Fibroblast of peridontal ligament (primary cell): ENCODE measurements at regions not wholly inside any gene's neighbourhood (a gene's known extent, or its start where the extent isn't known, plus 50 kb on each side); places are given as distances from the start of the nearest gene placed in this dataset.
"Not testable (repeated sequence)": the region's sequence is repeated elsewhere in the genome, so short reads cannot be mapped to it uniquely, and the experiment has no call there.

Experiments
- DNase-seq: peaks from one replicate; pipeline ENCODE4 v3.0.0-alpha.2; 2010; ENCODE audit errors: extremely low read depth

DNA sequence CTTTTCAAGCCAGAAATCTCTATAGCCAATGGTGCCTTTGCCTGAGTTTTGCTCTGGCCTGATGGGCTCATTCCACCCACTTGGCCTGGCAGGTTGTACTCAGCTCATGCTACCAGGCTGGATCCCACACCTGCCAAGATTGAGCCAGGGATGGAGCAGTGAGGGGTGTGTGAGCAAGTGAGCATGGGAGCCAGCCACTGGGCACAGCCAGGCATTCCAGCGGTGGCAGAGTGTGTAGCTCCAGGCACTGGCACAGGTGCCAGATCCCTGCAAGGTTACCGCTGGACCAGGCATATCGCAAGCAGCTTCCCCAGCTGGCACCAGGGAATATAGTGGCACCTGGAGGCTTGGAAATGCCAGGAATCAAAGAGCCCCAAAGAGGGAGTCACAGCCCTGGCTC, 2395.6 kb upstream of the C9orf72 start:
- no peak for DNase-seq

DNA sequence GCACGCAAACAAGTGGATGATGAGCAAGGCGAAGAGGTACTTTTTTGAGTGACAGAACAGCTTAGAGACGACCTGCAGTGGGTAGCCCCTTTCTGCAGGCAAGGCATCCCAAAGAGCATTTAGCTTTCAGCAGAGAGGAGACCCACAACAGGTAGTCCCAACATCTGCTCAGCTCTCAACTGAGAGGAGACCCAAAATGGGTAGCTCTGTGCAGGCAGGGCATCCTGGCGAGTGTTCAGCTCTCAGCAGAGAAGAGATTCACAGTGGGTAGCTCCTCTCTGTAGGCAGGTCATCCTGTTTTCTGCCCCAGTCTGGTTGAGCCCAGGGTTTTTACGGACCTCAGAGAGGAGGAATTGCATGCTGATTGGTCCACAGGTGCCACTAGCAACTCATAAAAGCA, 2396.1 kb upstream of the C9orf72 start:
- no peak for DNase-seq

DNA sequence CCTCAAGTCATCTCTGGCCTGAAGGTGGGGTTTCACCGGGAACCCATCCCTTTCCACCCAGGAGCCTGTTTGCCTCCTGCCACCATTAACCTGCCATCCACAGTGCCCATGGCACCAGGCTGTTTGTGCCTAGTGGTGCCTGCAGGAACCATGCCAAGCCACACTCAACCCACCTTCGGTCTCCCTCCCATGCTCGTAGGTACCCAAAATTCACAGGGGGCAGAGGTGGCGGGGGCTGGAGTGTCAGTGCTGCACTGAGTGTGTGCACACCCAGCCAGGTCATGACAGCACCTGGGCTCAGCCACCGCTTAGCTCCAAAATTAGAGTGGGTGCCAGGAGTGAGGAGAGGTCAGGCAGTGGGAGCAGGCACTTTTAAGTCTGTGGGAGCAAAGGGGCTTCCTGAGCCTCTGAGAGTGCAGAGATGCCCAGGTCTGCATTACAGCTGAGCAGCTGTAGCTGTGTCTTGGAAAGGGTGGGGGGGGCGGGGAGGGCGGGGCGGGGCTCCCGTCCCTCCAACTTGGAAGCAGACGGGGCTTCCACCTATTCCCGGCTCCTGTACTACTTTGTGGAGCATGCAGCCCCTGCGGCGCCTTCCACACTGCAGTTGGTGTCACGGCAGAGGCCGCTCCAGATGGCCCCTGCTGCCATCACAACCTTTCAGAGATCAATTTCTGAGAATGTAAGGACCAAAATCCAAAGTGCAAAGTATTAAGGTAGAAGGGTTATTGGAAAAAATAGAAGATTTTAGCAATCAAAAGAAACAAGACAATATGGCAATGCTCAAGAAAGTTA, 2396.8 kb upstream of the C9orf72 start:
- no peak for DNase-seq

GRCh38 chr9:29974197-29974596, 2400.9 kb upstream of the C9orf72 start:
- DNase-seq, result no peak

- no peak for DNase-seq
Measured at GRCh38 chr9:29976981-29977380, 2403.7 kb upstream of the C9orf72 start.

DNA sequence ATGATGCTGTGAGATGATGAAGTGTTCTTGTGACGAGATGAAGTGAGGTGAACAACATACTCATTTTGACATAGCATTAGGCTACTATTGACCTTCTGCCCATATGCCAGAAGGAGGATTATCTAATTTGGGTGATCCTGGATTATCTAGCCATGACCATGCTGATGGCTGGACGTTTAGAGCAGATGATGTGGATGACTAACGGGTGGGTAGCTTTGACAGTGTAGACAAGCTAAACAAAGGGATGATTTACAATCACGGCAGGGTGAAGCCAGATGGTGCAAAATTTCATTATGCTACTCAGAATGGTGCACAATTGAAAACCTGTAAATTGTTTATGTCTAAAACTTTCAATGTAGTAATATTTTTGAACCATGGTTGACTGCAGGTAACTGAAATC, 2403.4 kb upstream of the ACO1 start:
- DNase-seq, result no peak

DNA sequence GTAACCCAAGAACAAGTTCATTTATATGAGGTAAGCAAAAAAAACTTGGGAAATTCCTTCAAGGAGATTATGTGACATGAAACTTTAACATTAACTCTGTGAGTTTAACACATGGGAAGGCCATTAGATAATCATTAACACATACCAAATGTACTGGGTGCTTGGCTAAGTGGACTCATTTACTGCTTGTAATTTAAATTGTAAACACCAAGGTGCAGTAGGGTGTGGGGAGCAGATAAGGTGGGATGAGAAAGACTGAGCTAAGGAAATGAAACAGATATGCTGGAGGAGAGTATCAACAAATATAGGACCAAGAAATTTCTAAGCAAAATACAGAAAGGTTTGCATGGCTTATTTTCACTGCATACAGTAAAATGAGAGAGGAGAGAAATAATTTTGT, 2384.8 kb upstream of the ACO1 start:
- DNase-seq, result no peak

- no peak for DNase-seq
Measured at GRCh38 chr9:30010691-30011090, 2373.8 kb upstream of the ACO1 start.

- DNase-seq, result no peak
Measured at GRCh38 chr9:30012622-30013021, 2371.8 kb upstream of the ACO1 start.

DNA sequence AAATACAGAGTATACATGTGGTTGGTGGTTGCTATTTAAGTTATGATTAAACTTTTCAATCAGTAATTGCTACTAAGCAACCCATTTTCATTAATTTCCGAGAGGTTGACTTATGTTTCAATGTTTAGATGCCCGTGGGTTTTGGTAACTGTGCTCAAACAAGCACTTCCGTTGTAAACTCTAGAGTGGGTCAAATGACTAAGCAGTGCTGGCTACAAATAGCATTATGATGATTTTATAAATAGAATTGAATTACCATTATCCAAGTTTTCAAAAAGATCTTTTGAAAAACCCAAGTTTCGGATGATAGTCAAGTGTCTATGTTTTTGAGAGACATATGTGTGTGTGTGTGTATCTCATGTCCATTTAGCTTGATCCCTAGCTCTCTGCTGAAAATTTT, 2369.4 kb upstream of the ACO1 start:
- no peak for DNase-seq

- no peak for DNase-seq
Measured at GRCh38 chr9:30020161-30020560, 2364.3 kb upstream of the ACO1 start.

GRCh38 chr9:30035761-30036160, 2348.7 kb upstream of the ACO1 start:
- no peak for DNase-seq

GRCh38 chr9:30036558-30036957, 2347.9 kb upstream of the ACO1 start:
- DNase-seq, result no peak

- DNase-seq, result no peak
Measured at GRCh38 chr9:30039712-30040111, 2344.7 kb upstream of the ACO1 start.

DNA sequence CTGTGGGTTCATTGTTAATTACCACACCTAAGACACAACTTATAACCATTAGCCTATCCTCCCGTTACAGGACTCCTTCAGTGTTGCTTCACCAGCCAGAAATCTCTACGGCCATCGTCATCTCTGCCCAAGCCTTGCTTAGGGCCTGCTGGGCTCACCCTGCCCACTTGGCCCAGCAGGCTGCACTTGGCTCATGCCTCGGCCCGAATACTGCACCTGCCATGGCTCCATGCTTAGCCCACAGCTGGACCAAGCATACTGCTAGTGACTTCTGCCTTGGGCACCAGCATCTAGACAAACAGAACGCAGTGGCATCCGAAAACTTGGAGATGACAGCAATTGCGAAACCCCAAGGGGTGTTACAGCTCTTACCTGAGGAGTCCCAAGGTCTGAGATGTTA, 2336.0 kb upstream of the ACO1 start:
- no peak for DNase-seq

DNA sequence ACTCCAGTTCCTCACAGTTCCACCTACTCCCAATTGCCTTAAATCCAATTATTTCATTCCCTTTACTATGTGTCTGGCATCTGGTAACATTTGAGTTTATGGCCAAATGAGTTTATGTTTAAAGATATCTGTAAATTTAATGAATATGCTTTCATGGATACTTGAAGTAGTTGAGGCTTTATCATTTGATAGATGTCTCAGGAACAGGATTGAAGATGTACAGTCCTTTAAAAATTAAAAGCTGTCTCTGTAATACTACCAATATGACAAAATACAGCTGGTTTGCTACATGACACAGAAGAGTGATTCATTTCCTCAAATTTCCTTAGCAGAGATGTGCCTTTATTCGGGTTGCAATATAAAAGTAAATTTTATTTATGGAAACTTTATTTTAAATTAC, 2326.0 kb upstream of the ACO1 start:
- DNase-seq, result no peak

DNA sequence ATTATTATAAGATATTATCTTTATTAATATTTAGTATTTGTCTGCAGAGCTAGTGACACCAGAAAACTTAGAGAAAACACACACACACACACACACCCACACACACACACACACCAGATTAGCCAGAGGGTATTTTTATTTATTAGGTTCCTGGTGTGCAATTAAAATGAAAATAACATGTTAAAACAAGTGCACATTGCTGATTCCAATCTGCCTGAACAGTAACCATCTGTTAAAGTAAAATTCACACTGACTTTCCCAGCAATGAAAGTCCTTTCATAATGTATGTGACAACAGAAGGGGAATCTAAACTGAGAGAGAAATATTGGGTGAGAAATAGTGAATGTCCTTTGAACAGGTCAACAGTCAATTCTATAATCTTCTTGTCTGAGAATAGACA, 2323.5 kb upstream of the ACO1 start:
- DNase-seq, result no peak

- no peak for DNase-seq
Measured at GRCh38 chr9:30065888-30066287, 2318.6 kb upstream of the ACO1 start.

DNA sequence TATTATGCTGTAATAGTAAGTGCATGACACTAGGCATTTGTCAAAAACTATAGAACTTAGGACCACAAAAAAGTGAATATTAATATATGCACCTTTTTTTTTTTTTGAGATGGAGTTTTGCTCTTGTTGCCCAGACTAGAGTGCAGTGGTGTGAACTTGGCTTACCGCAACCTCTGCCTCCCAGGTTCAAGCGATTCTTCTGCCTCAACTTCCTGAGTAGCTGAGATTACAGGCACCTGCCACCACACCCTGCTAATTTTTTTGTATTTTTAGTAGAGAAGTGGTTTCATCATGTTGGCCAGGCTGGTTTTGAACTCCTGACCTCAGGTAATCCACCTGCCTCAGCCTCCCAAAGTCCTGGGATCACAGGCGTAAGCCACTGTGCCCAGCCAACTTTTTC, 2315.2 kb upstream of the ACO1 start:
- DNase-seq, result not testable (repeated sequence)

DNA sequence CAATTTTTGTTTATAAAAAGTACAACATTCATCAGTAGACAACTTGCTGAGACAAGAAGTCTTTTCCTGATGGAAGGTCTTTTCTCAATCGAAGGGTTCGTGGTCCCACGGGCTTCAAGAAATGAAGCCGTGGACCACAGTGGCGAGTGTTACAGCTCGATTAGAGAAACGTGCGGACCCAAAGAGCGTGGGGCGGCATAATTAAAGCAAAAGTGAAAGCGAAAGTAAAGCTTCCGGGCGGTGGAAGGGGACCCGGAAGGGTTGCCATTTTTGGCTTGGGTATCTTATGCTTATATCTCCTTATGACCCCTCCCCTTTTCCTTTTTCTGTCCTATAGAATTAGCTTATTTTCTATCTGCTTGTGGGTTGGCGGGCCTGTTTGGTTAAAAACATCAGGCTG, 2309.4 kb upstream of the ACO1 start:
- DNase-seq, result no peak

GRCh38 chr9:30075451-30076199, 2308.8 kb upstream of the ACO1 start:
- DNase-seq, result no peak

DNA sequence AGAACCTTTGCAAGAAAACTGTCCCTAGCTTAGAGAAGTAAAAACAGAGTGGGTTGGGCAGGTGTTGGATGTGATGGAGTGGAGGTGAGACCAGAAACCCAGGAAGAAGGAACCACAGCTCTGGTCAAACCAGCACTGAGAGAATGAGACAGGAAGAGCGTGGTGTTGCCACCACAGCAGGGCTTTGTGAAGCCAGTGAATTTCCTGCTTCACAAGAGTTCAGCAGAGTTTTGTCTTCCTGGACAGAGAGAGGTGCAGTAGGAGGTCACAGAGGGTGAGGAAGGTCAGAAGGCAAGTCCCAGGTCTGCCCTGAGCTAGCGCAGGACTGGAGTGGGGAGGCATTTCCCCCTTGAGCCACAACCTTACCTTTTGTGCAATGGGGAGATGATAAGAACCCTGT, 2306.2 kb upstream of the ACO1 start:
- no peak for DNase-seq

DNA sequence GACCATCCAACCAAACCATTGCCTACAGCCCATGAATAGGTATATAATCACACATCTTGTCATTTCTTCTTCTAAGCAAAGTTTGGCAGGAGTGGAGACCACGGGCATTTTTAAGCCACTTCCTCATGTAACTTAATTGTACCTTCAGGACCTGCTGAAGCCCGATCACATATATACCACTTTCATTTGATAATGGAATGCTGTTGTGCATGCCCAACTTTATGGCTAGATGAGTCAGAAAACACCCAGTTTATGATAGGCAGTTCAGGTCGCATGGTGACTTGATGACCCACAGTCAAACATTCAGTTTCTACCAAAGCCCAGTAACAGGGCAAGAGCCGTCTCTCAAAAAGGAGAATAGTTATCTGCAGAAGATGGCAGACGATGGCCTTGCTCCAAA, 2295.0 kb upstream of the ACO1 start:
- no peak for DNase-seq
